Hepatocyte (in vitro differentiated cells): ENCODE measurements at regions not wholly inside any gene's neighbourhood (a gene's known extent, or its start where the extent isn't known, plus 50 kb on each side); places are given as distances from the start of the nearest gene placed in this dataset.

ENCODE experiments used
- DNase-seq: peaks from one replicate; pipeline ENCODE4 v3.0.0-alpha.2; 2016; ENCODE audit warnings: low spot score
- H2AFZ ChIP-seq: fragments of 200-600 bp; sonication (generic); 2 replicates; pipeline ENCODE4 v1.6.0; 2016; ENCODE audit warnings: antibody characterized with exemption, mild to moderate bottlenecking
- H3K27ac ChIP-seq: fragments of 200-600 bp; sonication (generic); 2 replicates; pipeline ENCODE4 v1.5.1; 2016; ENCODE audit warnings: mild to moderate bottlenecking
- H3K27me3 ChIP-seq: fragments of 200-600 bp; sonication (generic); 2 replicates; pipeline ENCODE4 v1.6.1; 2016
- H3K36me3 ChIP-seq: fragments of 200-600 bp; sonication (generic); replicated peaks from 2 replicates; pipeline ENCODE4 v1.5.1; 2016; ENCODE audit warnings: low read depth; ENCODE audit not compliant: insufficient read depth
- H3K4me1 ChIP-seq: fragments of 200-600 bp; sonication (generic); 2 replicates; pipeline ENCODE4 v1.5.1; 2016; ENCODE audit warnings: mild to moderate bottlenecking, moderate library complexity; ENCODE audit not compliant: insufficient read depth
- H3K4me2 ChIP-seq: fragments of 200-600 bp; sonication (generic); 2 replicates; pipeline ENCODE4 v1.6.0; 2016
- H3K4me3 ChIP-seq: fragments of 200-600 bp; sonication (generic); 2 replicates; pipeline ENCODE4 v1.5.1; 2016; ENCODE audit warnings: mild to moderate bottlenecking
- H3K79me2 ChIP-seq: fragments of 200-600 bp; sonication (generic); 2 replicates; pipeline ENCODE4 v1.6.0; 2017; ENCODE audit warnings: mild to moderate bottlenecking
- H3K9me2 ChIP-seq: fragments of 200-600 bp; sonication (generic); replicated peaks from 2 replicates; pipeline ENCODE4 v1.6.0; 2017; ENCODE audit warnings: mild to moderate bottlenecking; ENCODE audit not compliant: insufficient read depth
- H3K9me3 ChIP-seq: fragments of 200-600 bp; sonication (generic); 2 replicates; pipeline ENCODE4 v1.5.1; 2016; ENCODE audit warnings: low read depth, mild to moderate bottlenecking
- H4K20me1 ChIP-seq: fragments of 200-600 bp; sonication (generic); 2 replicates; pipeline ENCODE4 v1.6.0; 2016; ENCODE audit warnings: mild to moderate bottlenecking; ENCODE audit not compliant: insufficient read depth, poor library complexity, severe bottlenecking
- CTCF ChIP-seq: fragments of 200-600 bp; sonication (generic); IDR thresholded peaks from 2 replicates; pipeline ENCODE4 v1.5.1; 2016; ENCODE audit warnings: antibody characterized with exemption, mild to moderate bottlenecking; ENCODE audit not compliant: poor library complexity
- EZH2 ChIP-seq: fragments of 200-600 bp; sonication (generic); IDR thresholded peaks from 2 replicates; pipeline ENCODE4 v1.6.1; 2016; ENCODE audit warnings: antibody characterized with exemption, mild to moderate bottlenecking, borderline replicate concordance
- EZH2phosphoT487 ChIP-seq: fragments of 200-600 bp; sonication (generic); IDR thresholded peaks from one replicate; pipeline ENCODE4 v1.6.1; 2018; ENCODE audit warnings: antibody characterized with exemption, mild to moderate bottlenecking, low read depth, moderate library complexity; ENCODE audit not compliant: unreplicated experiment, severe bottlenecking
- WGBS: methylation state at CpG from one replicate; pipeline ENCODE4 v1.1.6; 2016; ENCODE audit warnings: low lambda C conversion rate; ENCODE audit errors: missing lambda C conversion rate; 5-methylcytosine and 5-hydroxymethylcytosine counted together

- H3K27me3 ChIP-seq = no peaks in the 10 kb centered on the region
Observed at GRCh38 chr3:124261306-124261705, 269.4 kb upstream of the ROPN1 start.

GRCh38 chr3:124263168-124263567 lies 271.2 kb upstream of the ROPN1 start:
- no peaks in the 10 kb centered on the region for H3K36me3 ChIP-seq
- peak; percentile 20 for DNase-seq
- H3K27me3 ChIP-seq = no peaks in the 10 kb centered on the region
- H3K9me2 ChIP-seq = no peaks in the 10 kb centered on the region
- no peak for TF ChIP-seq CTCF
- no peak for TF ChIP-seq EZH2
- no peaks in the 10 kb centered on the region for H4K20me1 ChIP-seq
- H3K9me3 ChIP-seq = no peaks in the 10 kb centered on the region
- 85% methylated on average over 4 of the region's 4 CpGs for WGBS
- H2AFZ ChIP-seq = no peak overlapping the region
- no peaks in the 10 kb centered on the region for H3K79me2 ChIP-seq
- no peak overlapping the region for H3K27ac ChIP-seq
- no peak overlapping the region for H3K4me2 ChIP-seq
- H3K4me1 ChIP-seq = no peaks in the 10 kb centered on the region
- H3K4me3 ChIP-seq = no peak overlapping the region

More at GRCh38 chr3:124261306-124261705, 269.4 kb upstream of the ROPN1 start:
- Histone ChIP-seq H2AFZ (no peak overlapping the region), H3K9me2 (no peaks in the 10 kb centered on the region), H3K4me3 (no peak overlapping the region), H3K36me3 (no peaks in the 10 kb centered on the region), H3K4me2 (no peak overlapping the region), H4K20me1 (no peaks in the 10 kb centered on the region), H3K4me1 (peaks cover 13% of the 10 kb centered on the region), H3K9me3 (no peaks in the 10 kb centered on the region), H3K27ac (no peak overlapping the region), H3K79me2 (no peaks in the 10 kb centered on the region)
- no peak for TF ChIP-seq EZH2phosphoT487
- TF ChIP-seq CTCF = no peak
- TF ChIP-seq EZH2 = no peak
- no peak for DNase-seq
- WGBS = 62% methylated on average over 2 of the region's 2 CpGs

GRCh38 chr3:124264346-124264745 lies 272.4 kb upstream of the ROPN1 start:
- 89% methylated on average over 8 of the region's 8 CpGs for WGBS

More at GRCh38 chr3:124264346-124264745, 272.4 kb upstream of the ROPN1 start:
- Histone ChIP-seq H3K79me2 (no peaks in the 10 kb centered on the region), H3K4me3 (no peak overlapping the region), H3K4me1 (no peaks in the 10 kb centered on the region), H4K20me1 (no peaks in the 10 kb centered on the region), H3K27ac (no peak overlapping the region), H2AFZ (no peak overlapping the region), H3K36me3 (no peaks in the 10 kb centered on the region), H3K27me3 (no peaks in the 10 kb centered on the region), H3K9me3 (no peaks in the 10 kb centered on the region), H3K4me2 (no peak overlapping the region), H3K9me2 (no peaks in the 10 kb centered on the region)
- DNase-seq = no peak
- TF ChIP-seq CTCF (no peak), EZH2phosphoT487 (no peak), EZH2 (no peak)
